Bronchial epithelial cell (primary cell): ENCODE measurements at regions not wholly inside any gene's neighbourhood (a gene's known extent, or its start where the extent isn't known, plus 50 kb on each side); places are given as distances from the start of the nearest gene placed in this dataset.

ENCODE experiments used
- DNase-seq: peaks from one replicate; pipeline ENCODE4 v3.0.0-alpha.2; 2010; ENCODE audit warnings: low read depth
- FAIRE-seq: peaks from 2 replicates; lab custom pipeline; 2011; peaks lifted over from hg19 to GRCh38; lab: Jason Lieb, UNC
- H3K27me3 ChIP-seq: 2 replicates; pipeline ENCODE4 v1.5.1; 2011; ENCODE audit warnings: low read length; ENCODE audit not compliant: control insufficient read depth, insufficient read depth
- H3K36me3 ChIP-seq: 2 replicates; pipeline ENCODE4 v1.5.1; 2011; ENCODE audit warnings: low read length; ENCODE audit not compliant: control insufficient read depth, insufficient read depth
- H3K4me3 ChIP-seq: 2 replicates; pipeline ENCODE4 v1.5.1; 2011; ENCODE audit warnings: mild to moderate bottlenecking, low read depth, low read length, control low read depth
- TF ChIP-seq, protein P1 (sequence below): IDR thresholded peaks from 2 replicates; pipeline ENCODE4 v1.5.1; 2011; ENCODE audit warnings: mild to moderate bottlenecking, moderate library complexity, low read length, control low read depth, inconsistent platforms; ENCODE audit not compliant: insufficient read depth, severe bottlenecking

DNA sequence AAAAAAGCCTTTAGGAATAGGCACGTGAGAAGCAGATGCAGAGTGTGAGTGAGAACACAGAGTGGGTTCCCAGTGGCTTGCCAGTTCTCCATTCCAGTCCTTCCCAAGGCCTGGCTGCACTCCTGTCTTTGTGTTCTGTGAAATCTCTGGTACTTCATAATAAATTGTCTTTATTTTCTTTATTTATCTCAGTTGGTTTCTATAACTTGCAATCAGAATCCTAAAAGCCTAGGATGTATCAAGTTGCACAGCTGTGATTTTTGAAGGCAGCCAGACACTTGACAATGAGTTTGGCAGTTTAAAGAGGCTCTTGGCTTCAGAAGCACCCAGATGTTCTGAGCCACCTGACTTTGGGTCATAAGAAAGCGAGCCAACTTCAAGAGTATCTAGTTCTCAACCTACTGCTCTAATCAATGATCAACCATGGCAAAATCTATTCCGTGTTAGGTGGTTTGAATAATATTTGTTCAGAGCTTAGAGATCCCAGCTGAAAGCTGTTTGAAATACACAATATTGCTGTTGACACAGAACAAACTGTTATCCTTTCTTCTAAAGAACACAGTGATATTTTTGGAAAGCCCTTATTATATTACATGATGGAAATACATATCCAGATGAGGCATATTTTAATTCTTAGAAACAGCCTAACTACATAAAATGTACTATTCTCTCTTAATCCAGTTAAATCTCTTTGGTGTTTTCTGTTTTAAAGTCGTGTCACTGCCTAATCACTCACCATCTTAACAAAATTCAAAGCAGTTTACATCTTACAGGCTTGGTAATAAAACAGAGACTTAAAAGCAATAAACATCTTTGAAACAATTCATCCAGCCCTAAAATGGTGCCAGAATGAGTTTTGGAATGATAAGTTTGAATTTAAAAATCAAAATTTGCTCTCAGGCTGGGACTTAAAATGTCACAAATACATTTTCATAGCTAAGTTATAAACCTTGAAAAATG, 483.0 kb upstream of the NBEA start:
- TF ChIP-seq, protein P1, sequence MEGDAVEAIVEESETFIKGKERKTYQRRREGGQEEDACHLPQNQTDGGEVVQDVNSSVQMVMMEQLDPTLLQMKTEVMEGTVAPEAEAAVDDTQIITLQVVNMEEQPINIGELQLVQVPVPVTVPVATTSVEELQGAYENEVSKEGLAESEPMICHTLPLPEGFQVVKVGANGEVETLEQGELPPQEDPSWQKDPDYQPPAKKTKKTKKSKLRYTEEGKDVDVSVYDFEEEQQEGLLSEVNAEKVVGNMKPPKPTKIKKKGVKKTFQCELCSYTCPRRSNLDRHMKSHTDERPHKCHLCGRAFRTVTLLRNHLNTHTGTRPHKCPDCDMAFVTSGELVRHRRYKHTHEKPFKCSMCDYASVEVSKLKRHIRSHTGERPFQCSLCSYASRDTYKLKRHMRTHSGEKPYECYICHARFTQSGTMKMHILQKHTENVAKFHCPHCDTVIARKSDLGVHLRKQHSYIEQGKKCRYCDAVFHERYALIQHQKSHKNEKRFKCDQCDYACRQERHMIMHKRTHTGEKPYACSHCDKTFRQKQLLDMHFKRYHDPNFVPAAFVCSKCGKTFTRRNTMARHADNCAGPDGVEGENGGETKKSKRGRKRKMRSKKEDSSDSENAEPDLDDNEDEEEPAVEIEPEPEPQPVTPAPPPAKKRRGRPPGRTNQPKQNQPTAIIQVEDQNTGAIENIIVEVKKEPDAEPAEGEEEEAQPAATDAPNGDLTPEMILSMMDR, result no peak
- no peak for DNase-seq
- no peak for FAIRE-seq
- H3K27me3 ChIP-seq, result no peaks in the 10 kb centered on the region
- H3K36me3 ChIP-seq, result no peaks in the 10 kb centered on the region
- H3K4me3 ChIP-seq, result no peak overlapping the region

DNA sequence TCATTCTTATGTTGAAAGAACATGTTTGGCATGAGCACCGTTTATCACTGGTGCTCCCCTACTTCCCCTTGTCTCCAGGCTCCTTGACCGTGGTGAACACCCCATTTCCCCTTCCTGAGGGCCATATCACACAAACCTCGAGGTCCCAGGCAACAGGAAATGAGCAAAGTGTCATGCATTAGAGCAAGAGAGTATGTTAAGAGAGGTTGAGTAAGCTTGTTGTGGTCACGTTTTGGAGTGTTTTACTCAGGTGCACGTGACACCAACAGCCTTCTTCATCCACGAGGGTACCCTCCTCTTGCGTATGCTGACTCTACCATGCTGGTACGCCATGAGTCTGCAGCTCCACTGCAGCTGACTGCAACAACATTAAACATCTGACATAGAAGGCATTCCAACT, 482.2 kb upstream of the NBEA start:
- H3K4me3 ChIP-seq, result no peak overlapping the region
- no peak for FAIRE-seq
- H3K27me3 ChIP-seq, result no peaks in the 10 kb centered on the region
- no peak for DNase-seq
- TF ChIP-seq, protein P1, result no peak
- no peaks in the 10 kb centered on the region for H3K36me3 ChIP-seq

DNA sequence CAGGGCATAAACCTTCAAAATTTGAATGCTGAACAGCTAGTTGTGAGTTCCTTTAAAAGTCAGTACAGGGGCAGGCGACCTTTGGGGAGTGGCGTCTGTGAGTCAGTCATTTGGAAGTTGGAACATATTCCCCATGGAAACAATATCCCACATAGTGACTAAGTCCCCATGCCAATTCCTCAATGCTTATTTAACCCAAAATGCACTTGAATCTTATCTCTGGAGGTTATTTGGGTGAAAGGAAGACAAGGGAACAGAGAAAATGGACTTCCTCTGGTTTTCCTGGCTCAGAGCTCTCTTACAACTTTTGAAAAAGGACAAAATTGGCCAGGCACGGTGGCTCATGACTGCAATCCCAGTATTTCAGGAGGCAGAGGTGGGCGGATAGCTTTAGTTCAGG, 479.2 kb upstream of the NBEA start:
- TF ChIP-seq, protein P1, result no peak
- FAIRE-seq, result no peak
- Histone ChIP-seq H3K36me3 (no peaks in the 10 kb centered on the region), H3K27me3 (no peaks in the 10 kb centered on the region), H3K4me3 (no peak overlapping the region)
- DNase-seq, result peak; percentile 95

DNA sequence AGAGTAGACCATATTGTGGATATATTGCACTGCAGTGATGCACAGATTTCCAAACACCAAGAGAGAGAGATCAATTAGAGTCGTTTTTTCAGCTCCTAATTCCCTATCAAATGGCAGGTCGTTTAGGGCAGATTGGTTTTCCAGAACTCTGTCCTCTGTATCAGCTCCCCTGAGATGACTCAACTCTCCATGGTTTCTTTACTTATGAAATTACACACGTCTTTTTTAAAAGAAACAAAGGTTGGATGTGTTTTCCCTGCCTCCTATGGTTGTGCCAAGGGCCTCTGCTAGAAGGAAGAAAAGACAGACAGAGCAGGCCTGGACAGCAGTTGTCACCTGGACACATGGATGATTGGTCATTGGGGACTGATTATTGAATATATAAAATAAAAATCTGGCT, 478.1 kb upstream of the NBEA start:
- TF ChIP-seq, protein P1, result no peak
- FAIRE-seq (no peak), DNase-seq (peak; percentile 70)
- no peak overlapping the region for H3K4me3 ChIP-seq
- H3K36me3 ChIP-seq, result no peaks in the 10 kb centered on the region
- no peaks in the 10 kb centered on the region for H3K27me3 ChIP-seq

DNA sequence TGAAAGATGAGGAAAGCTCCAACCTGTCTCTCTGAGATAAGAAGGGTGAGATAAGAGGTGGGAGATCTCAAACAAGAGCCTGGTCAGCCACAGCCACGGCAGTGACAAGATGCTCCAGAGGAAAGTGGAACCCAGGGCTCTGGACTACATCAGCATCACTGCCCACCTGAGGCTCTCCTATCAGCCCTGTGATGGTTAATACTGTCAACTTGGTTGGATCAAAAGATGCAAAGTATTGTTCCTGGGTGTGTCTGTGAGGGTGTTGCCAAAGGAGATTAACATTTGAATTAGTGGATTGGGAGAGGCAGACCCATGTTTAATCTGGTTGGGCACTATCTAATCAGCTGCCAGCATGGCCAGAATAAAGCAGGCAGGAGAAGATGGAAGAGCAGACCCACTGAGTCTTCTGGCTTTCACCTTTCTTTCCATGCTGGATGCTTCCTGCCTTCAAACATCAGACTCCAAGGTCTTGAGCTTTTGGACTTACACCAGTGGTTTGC, 476.6 kb upstream of the NBEA start:
- no peaks in the 10 kb centered on the region for H3K36me3 ChIP-seq
- DNase-seq, result no peak
- TF ChIP-seq, protein P1, result no peak
- H3K27me3 ChIP-seq, result no peaks in the 10 kb centered on the region
- FAIRE-seq, result peak; percentile 68
- H3K4me3 ChIP-seq, result no peak overlapping the region
